Spleen (tissue), 7 donors: ENCODE measurements at regions not wholly inside any gene's neighbourhood (a gene's known extent, or its start where the extent isn't known, plus 50 kb on each side); places are given as distances from the start of the nearest gene placed in this dataset.

Source experiments
- CTCF ChIP-seq, 11 experiments: fragments of 200-600 bp in 7 of 11; fragments of 450-650 bp in 4 of 11; sonication (generic) in 4 of 11; IDR thresholded peaks in 8 of 11; conservative IDR thresholded peaks in 3 of 11; 1 replicate in 7 of 11; 2 replicates in 4 of 11; pipeline versions ENCODE4 v1.4.0 to v1.8.0; 2016 to 2021; ENCODE audit warnings: antibody characterized with exemption in 11 of 11, inconsistent platforms in 4 of 11, mild to moderate bottlenecking in 1 of 11
- POLR2A ChIP-seq, 3 donors: fragments of 450-650 bp; IDR thresholded peaks; one replicate each; pipeline ENCODE4 v1.5.1; 2017; ENCODE audit warnings: antibody characterized with exemption in 3 of 3, mild to moderate bottlenecking in 1 of 3
- POLR2AphosphoS5 ChIP-seq, 3 donors: sonication (generic); formaldehyde crosslinking; IDR thresholded peaks; one replicate each; pipeline ENCODE4 v1.5.1; 2017; ENCODE audit warnings: antibody characterized with exemption in 3 of 3
- donor health status: DM: no; HTN: no; CAD: no; lungs with moderate emphysema.
- donor health status: DM: no; HTN: no; CAD: no.
- donor health status: DM: no; HTN: no; CAD: no.

DNA sequence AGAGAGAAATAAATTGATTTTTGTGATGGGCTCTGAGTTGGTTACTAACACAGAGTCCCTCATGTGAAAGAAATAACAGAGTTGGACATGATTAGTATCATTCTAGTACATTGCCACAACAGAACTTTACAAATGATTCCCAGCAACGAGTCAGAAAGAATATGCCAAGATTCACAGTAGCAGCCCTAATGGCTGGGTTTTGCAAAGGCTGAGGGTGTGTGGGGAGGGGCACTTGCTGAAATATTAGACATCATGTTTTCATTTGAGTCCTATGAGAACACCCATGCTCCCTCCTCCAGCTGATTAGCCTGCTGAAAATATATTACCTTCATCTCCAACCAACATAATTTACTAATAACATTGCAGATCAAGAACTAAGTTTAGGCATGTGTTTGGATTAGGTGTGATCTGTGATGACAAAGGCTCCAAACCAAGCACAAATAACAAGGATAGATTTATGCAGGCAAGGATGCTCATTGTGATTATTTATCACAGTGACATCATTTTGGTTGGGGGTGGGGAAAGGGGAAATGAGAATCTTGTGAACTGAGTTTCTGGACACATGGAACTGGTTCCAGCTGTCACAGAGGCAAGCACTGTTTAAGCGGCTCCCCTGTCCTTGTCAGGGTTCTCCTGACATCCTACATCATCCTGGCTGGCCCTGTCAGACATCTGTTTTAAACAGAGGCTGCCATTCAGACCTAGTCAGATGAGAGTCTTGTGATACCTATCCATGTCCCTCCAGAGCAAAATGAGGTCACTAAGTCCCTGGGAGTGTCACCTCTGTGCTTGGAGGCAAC is 205.8 kb upstream of the NCKAP5 start:
- TF ChIP-seq CTCF (IDR thresholded peaks at IDR 0.05 in 8 of 11, conservative IDR thresholded peaks at IDR 0.05 in 3 of 11) (no peak), POLR2AphosphoS5 (IDR thresholded peaks at IDR 0.05) (no peak), POLR2A (IDR thresholded peaks at IDR 0.05) (no peak)
